HG03378 (cell line): ENCODE measurements at regions not wholly inside any gene's neighbourhood (a gene's known extent, or its start where the extent isn't known, plus 50 kb on each side); places are given as distances from the start of the nearest gene placed in this dataset.

Experiments used
- ATAC-seq: cut with Tn5 transposase; IDR thresholded peaks from one replicate; pipeline ENCODE4 v1.9.1; 2021; ENCODE audit warnings: mild to moderate bottlenecking, moderate library complexity; ENCODE audit not compliant: unreplicated experiment

GRCh38 chr12:116454950-116455447, 104.2 kb upstream of the MAP1LC3B2 start:
- ATAC-seq = no peak

GRCh38 chr12:116455540-116456329, 103.4 kb upstream of the MAP1LC3B2 start:
- no peak for ATAC-seq

GRCh38 chr12:116456330-116457082, 102.7 kb upstream of the MAP1LC3B2 start:
- ATAC-seq = no peak

- ATAC-seq = no peak
Measured at GRCh38 chr12:116458492-116458891, 100.7 kb upstream of the MAP1LC3B2 start.

- no peak for ATAC-seq
Measured at GRCh38 chr12:116459011-116459875, 99.9 kb upstream of the MAP1LC3B2 start.

GRCh38 chr12:116459916-116460663, 99.1 kb upstream of the MAP1LC3B2 start:
- no peak for ATAC-seq

GRCh38 chr12:116461060-116461459, 98.1 kb upstream of the MAP1LC3B2 start:
- no peak for ATAC-seq

- no peak for ATAC-seq
Measured at GRCh38 chr12:116463366-116463765, 95.8 kb upstream of the MAP1LC3B2 start.

- ATAC-seq = no peak
Measured at GRCh38 chr12:116465407-116465806, 93.8 kb upstream of the MAP1LC3B2 start.

- no peak for ATAC-seq
Measured at GRCh38 chr12:116465856-116466255, 93.3 kb upstream of the MAP1LC3B2 start.

- no peak for ATAC-seq
Measured at GRCh38 chr12:116466536-116466935, 92.6 kb upstream of the MAP1LC3B2 start.

GRCh38 chr12:116469344-116469743, 89.8 kb upstream of the MAP1LC3B2 start:
- no peak for ATAC-seq

GRCh38 chr12:116471544-116471943, 87.6 kb upstream of the MAP1LC3B2 start:
- ATAC-seq = no peak

GRCh38 chr12:116472193-116472592, 87.0 kb upstream of the MAP1LC3B2 start:
- no peak for ATAC-seq

GRCh38 chr12:116473416-116473815, 85.8 kb upstream of the MAP1LC3B2 start:
- no peak for ATAC-seq

GRCh38 chr12:116474331-116474730, 84.8 kb upstream of the MAP1LC3B2 start:
- no peak for ATAC-seq

GRCh38 chr12:116474899-116475298, 84.3 kb upstream of the MAP1LC3B2 start:
- ATAC-seq = no peak

GRCh38 chr12:116476227-116476822, 82.9 kb upstream of the MAP1LC3B2 start:
- ATAC-seq = no peak

- ATAC-seq = no peak
Measured at GRCh38 chr12:116478243-116478773, 80.9 kb upstream of the MAP1LC3B2 start.
